ENCODE measurements at regions not wholly inside any gene's neighbourhood (a gene's known extent, or its start where the extent isn't known, plus 50 kb on each side); places are given as distances from the start of the nearest gene placed in this dataset.
"Not testable (repeated sequence)": the region's sequence is repeated elsewhere in the genome, so short reads cannot be mapped to it uniquely, and the experiment has no call there.

DNA sequence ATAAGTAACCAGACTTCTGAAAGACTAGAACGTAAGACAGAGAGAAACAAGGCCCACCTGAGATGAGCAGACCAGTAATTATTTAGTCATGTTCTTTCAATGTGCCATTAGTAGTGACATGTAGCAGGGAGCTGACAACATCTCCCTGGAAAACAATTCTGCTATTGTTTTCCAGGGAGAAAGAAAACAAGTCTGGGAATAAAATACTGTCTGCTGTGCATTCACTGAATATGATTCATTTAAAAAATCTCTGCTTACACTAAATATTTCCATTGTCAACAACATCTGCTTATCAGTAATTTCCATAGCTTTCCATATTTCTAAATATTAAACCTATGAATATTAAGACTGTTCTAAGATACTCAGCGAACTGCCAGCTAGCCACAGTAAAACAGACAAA lies 80.0 kb downstream of the VCAM1 start:
- intact Hi-C loops (cut with DNase I; ENCODE audit: low total_unique reads), result no loop called here
- no peak overlapping the region for H3K4me3 ChIP-seq
- H3K9me3 ChIP-seq, result peaks cover 0 to 4% of the 10 kb centered on the region in 2 donors
- in situ Hi-C loops (cut with MboI; ENCODE audit: low pct_ligation_motif_present in 1 of 4, low pct_unique_long_range_greater_than_20kb in 1 of 4, low sequenced_read_pairs in 3 of 4), result no loop called here
- no peak for DNase-seq
- H3K36me3 ChIP-seq, result no peaks in the 10 kb centered on the region
- H3K4me1 ChIP-seq, result peaks cover 0 to 3% (median 0%) of the 10 kb centered on the region in 4 donors
- WGBS, 2 donors (ENCODE audit: low coverage in 1 of 2), result 70 to 74% methylated on average over 2 of the region's 2 CpGs
- no peak overlapping the region for H3K27ac ChIP-seq
- no peaks in the 10 kb centered on the region for H3K27me3 ChIP-seq
- TF ChIP-seq EP300 (IDR thresholded peaks at IDR 0.05; ENCODE audit: low read depth) (no peak), POLR2A (IDR thresholded peaks at IDR 0.05) (no peak), POLR2AphosphoS5 (IDR thresholded peaks at IDR 0.05) (no peak), CTCF (IDR thresholded peaks at IDR 0.05) (no peak)

DNA sequence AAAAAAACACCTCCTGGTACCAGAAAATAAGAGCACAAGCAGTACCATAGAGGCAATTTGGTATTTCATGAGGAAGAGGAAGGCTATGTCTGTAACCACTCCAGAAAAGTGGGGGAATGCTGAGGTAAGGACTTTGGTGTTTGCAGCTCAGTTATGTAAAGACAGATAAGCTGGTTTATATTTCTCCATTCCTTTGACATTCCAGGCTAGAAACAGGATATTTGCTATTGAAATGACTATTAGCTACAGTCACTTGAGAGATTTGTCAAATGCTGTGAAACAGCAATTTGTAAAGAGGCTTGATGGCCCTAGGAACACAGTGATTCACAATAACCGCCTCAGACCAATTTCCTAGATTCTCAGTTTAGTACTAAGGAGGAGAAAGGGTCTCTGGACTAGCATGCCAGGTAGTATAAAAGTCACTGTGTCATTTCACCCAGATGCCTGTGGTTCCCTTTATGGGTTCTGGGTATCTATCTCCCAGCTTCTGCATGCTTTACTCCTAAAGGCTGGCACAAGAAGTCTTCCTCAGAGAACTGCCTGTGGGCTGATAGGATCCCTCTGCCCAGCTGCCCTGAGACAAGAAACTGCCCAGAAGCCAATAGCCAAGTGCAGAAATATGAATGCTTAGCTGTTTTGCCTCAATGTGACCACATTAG lies 80.5 kb downstream of the VCAM1 start:
- no peak overlapping the region for H3K27ac ChIP-seq
- intact Hi-C loops (cut with DNase I; ENCODE audit: low total_unique reads), result no loop called here

DNA sequence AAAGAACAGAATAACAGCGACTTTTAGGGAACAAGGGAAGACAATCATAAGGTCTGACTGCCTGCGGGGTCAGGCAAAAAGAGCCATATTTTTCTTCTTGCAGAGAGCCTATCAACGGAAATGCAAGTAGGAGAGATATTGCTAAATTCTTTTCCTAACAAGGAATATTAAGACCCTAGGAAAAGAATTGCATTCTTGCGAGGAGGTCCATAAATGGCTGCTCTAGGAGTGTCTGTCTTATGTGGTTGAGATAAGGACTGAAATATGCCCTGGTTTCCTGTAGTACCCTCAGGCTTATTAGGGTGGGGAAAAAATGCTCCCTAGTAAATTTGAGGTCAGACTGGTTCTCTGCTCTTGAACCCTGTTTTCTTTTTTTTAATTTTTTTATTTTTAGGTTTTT lies 81.7 kb downstream of the VCAM1 start:
- H3K27ac ChIP-seq; DNase-seq; in situ Hi-C loops (cut with MboI; ENCODE audit: low pct_ligation_motif_present in 1 of 4, low pct_unique_long_range_greater_than_20kb in 1 of 4, low sequenced_read_pairs in 3 of 4): not testable (repeated sequence)

More for the DNA sequence above, 80.5 kb downstream of the VCAM1 start:
- Histone ChIP-seq H3K4me1 (peaks cover 0 to under 1% (median 0%) of the 10 kb centered on the region in 4 donors), H3K36me3 (no peaks in the 10 kb centered on the region), H3K27me3 (no peaks in the 10 kb centered on the region), H3K4me3 (no peak overlapping the region), H3K9me3 (peaks cover 0 to 4% of the 10 kb centered on the region in 2 donors)
- no peak for TF ChIP-seq POLR2A (IDR thresholded peaks at IDR 0.05)
- TF ChIP-seq POLR2AphosphoS5 (IDR thresholded peaks at IDR 0.05), result no peak
- no peak for TF ChIP-seq EP300 (IDR thresholded peaks at IDR 0.05; ENCODE audit: low read depth)
- no peak for TF ChIP-seq CTCF (IDR thresholded peaks at IDR 0.05)
- DNase-seq, result no peak
- WGBS, 2 donors (ENCODE audit: low coverage in 1 of 2), result 60 to 88% methylated on average over 1 of the region's 1 CpG
- in situ Hi-C loops (cut with MboI; ENCODE audit: low pct_ligation_motif_present in 1 of 4, low pct_unique_long_range_greater_than_20kb in 1 of 4, low sequenced_read_pairs in 3 of 4), result no loop called here

DNA sequence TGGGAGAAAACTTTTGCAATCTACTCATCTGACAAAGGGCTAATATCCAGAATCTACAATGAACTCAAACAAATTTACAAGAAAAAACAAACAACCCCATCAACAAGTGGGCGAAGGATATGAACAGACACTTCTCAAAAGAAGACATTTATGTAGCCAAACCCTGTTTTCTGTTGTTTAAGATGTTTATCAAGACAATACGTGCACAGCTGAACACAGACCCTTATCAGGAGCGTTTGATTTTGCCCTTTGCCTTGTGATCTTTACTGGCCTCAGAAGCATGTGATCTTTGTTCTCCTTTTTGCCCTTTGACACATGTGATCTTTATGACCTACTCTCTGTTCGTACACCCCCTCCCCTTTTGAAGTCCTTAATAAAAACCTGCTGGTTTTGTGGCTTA lies 83.7 kb downstream of the VCAM1 start:
- H3K4me1 ChIP-seq; H3K27me3 ChIP-seq; H3K27ac ChIP-seq; H3K4me3 ChIP-seq; H3K36me3 ChIP-seq; in situ Hi-C loops (cut with MboI; ENCODE audit: low pct_ligation_motif_present in 1 of 4, low pct_unique_long_range_greater_than_20kb in 1 of 4, low sequenced_read_pairs in 3 of 4); H3K9me3 ChIP-seq; intact Hi-C loops (cut with DNase I; ENCODE audit: low total_unique reads); DNase-seq: not testable (repeated sequence)
- 48 to 58% methylated on average over 3 to 4 of the region's 4 CpGs for whole genome bisulfite sequencing, 2 donors (ENCODE audit: low coverage in 1 of 2)

More for the DNA sequence above, 81.7 kb downstream of the VCAM1 start:
- 85 to 93% methylated on average over 3 to 4 of the region's 4 CpGs for WGBS, 2 donors (ENCODE audit: low coverage in 1 of 2)
- H3K4me3 ChIP-seq; H3K27me3 ChIP-seq; H3K4me1 ChIP-seq; H3K36me3 ChIP-seq; intact Hi-C loops (cut with DNase I; ENCODE audit: low total_unique reads); H3K9me3 ChIP-seq: not testable (repeated sequence)

DNA sequence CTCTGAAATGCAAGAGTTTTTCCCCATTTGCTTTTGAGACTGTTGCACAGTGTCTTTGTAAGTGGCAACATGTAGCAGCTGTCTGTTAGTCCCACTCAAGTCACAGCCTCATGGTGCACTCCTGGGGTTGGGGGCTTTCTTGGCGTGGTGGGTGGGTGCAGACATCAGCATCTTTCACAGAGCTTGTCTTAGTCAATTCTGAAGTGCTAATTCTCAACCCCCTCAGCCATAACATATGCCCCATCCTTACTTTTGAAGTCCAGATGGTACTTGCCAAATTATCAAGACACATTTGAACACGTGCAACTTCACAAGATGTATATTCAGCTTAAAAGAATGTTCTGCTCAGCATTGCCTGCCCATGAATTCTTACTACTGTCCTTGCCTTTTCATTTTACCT lies 87.1 kb downstream of the VCAM1 start:
- Histone ChIP-seq H3K27me3 (no peaks in the 10 kb centered on the region), H3K36me3 (no peaks in the 10 kb centered on the region), H3K9me3 (no peaks in the 10 kb centered on the region), H3K4me3 (no peak overlapping the region), H3K4me1 (no peaks in the 10 kb centered on the region), H3K27ac (no peak overlapping the region)
- no peak for DNase-seq
- TF ChIP-seq POLR2AphosphoS5 (IDR thresholded peaks at IDR 0.05), result no peak
- TF ChIP-seq CTCF (IDR thresholded peaks at IDR 0.05), result no peak
- no peak for TF ChIP-seq EP300 (IDR thresholded peaks at IDR 0.05; ENCODE audit: low read depth)
- TF ChIP-seq POLR2A (IDR thresholded peaks at IDR 0.05), result no peak
- in situ Hi-C loops (cut with MboI; ENCODE audit: low pct_ligation_motif_present in 1 of 4, low pct_unique_long_range_greater_than_20kb in 1 of 4, low sequenced_read_pairs in 3 of 4) (no loop called here), intact Hi-C loops (cut with DNase I; ENCODE audit: low total_unique reads) (no loop called here)
- WGBS, 2 donors (ENCODE audit: low coverage in 1 of 2), result 19 to 38% methylated on average over 2 of the region's 2 CpGs
